AG04449 (cell line): ENCODE measurements at regions not wholly inside any gene's neighbourhood (a gene's known extent, or its start where the extent isn't known, plus 50 kb on each side); places are given as distances from the start of the nearest gene placed in this dataset.

Source experiments
- CTCF ChIA-PET: fragments of 350-600 bp; formaldehyde crosslinking; extraction: SDS; loops from one replicate; lab custom pipeline; 2021; ENCODE audit warnings: antibody characterized with exemption; lab: Yijun Ruan, JAX
- POLR2A ChIA-PET: fragments of 400-600, 350-600 bp; formaldehyde crosslinking; extraction: SDS; loops from one replicate; lab custom pipeline; 2020; ENCODE audit warnings: antibody characterized with exemption, inconsistent platforms; lab: Yijun Ruan, JAX
- DNase-seq: peaks from one replicate; pipeline ENCODE4 v3.0.0-alpha.2; 2010; ENCODE audit warnings: low read depth, low spot score
- H3K4me3 ChIP-seq: 2 replicates; pipeline ENCODE4 v1.5.1; 2011; ENCODE audit warnings: low read depth, mild to moderate bottlenecking, control low read depth, low read length
- CTCF ChIP-seq: IDR thresholded peaks from one replicate; pipeline ENCODE4 v1.5.1; 2011; ENCODE audit warnings: mild to moderate bottlenecking, moderate library complexity, low read length, control low read depth, inconsistent platforms; ENCODE audit not compliant: insufficient read depth; ENCODE audit errors: missing control alignments

- ChIA-PET CTCF (no interaction called here), POLR2A (no interaction called here)
- no peak for DNase-seq
- no peak for TF ChIP-seq CTCF
- H3K4me3 ChIP-seq = no peak overlapping the region
Measured at GRCh38 chr6:169988769-169989550, 237.5 kb downstream of the ERMARD start.

GRCh38 chr6:169986848-169987498, 235.6 kb downstream of the ERMARD start:
- H3K4me3 ChIP-seq = no peak overlapping the region
- CTCF ChIA-PET = no interaction called here
- TF ChIP-seq CTCF = no peak
- no peak for DNase-seq
- POLR2A ChIA-PET = no interaction called here

GRCh38 chr6:169986171-169986847, 234.9 kb downstream of the ERMARD start:
- TF ChIP-seq CTCF = no peak
- no peak overlapping the region for H3K4me3 ChIP-seq
- ChIA-PET POLR2A (no interaction called here), CTCF (no interaction called here)
- no peak for DNase-seq

GRCh38 chr6:169985121-169986015, 233.9 kb downstream of the ERMARD start:
- DNase-seq = no peak
- no peak overlapping the region for H3K4me3 ChIP-seq
- TF ChIP-seq CTCF = no peak
- ChIA-PET CTCF (no interaction called here), POLR2A (no interaction called here)

- no peak overlapping the region for H3K4me3 ChIP-seq
- ChIA-PET POLR2A (no interaction called here), CTCF (no interaction called here)
- DNase-seq = no peak
- no peak for TF ChIP-seq CTCF
Measured at GRCh38 chr6:169984181-169985120, 233.0 kb downstream of the ERMARD start.
